Liver (tissue), 8 donors: ENCODE measurements at regions not wholly inside any gene's neighbourhood (a gene's known extent, or its start where the extent isn't known, plus 50 kb on each side); places are given as distances from the start of the nearest gene placed in this dataset.

ENCODE experiments used
- DNase-seq: peaks from one replicate; pipeline ENCODE4 v3.0.0-alpha.2; 2017; ENCODE audit warnings: low spot score
- H3K27ac ChIP-seq, 2 donors: one replicate each; pipeline ENCODE4 v1.7.0; 2013; ENCODE audit warnings: inconsistent platforms in 2 of 2, low read length in 2 of 2, control low read depth in 1 of 2, low read depth in 1 of 2, mild to moderate bottlenecking in 1 of 2
- H3K27me3 ChIP-seq, 4 donors: one replicate each; pipeline versions ENCODE4 v1.6.1 to v1.7.0; 2013; ENCODE audit warnings: low read length in 3 of 4, inconsistent platforms in 1 of 4, mild to moderate bottlenecking in 1 of 4, moderate library complexity in 1 of 4; ENCODE audit not compliant: control insufficient read depth in 4 of 4, insufficient read depth in 4 of 4
- H3K36me3 ChIP-seq, 4 donors: one replicate each; pipeline versions ENCODE4 v1.6.1 to v1.7.0; 2013; ENCODE audit warnings: low read length in 3 of 4, mild to moderate bottlenecking in 3 of 4, low read depth in 1 of 4, moderate library complexity in 1 of 4; ENCODE audit not compliant: control insufficient read depth in 4 of 4, insufficient read depth in 3 of 4
- H3K4me1 ChIP-seq, 4 donors: one replicate each; pipeline versions ENCODE4 v1.6.1 to v1.7.0; 2013; ENCODE audit warnings: low read length in 3 of 4, mild to moderate bottlenecking in 3 of 4, moderate library complexity in 1 of 4; ENCODE audit not compliant: control insufficient read depth in 4 of 4, insufficient read depth in 4 of 4
- H3K4me3 ChIP-seq, 3 donors: one replicate each; pipeline versions ENCODE4 v1.6.1 to v1.7.0; 2013; ENCODE audit warnings: low read length in 3 of 3, control low read depth in 1 of 3, low read depth in 1 of 3, mild to moderate bottlenecking in 1 of 3
- H3K9ac ChIP-seq, 2 donors: one replicate each; pipeline ENCODE4 v1.7.0; 2013; ENCODE audit warnings: low read length in 2 of 2, mild to moderate bottlenecking in 2 of 2, moderate library complexity in 2 of 2, control low read depth in 1 of 2, low read depth in 1 of 2
- H3K9me3 ChIP-seq, 4 donors: one replicate each; pipeline versions ENCODE4 v1.6.1 to v1.7.0; 2013; ENCODE audit warnings: low read length in 3 of 4; ENCODE audit not compliant: control insufficient read depth in 4 of 4
- EGR1 ChIP-seq, 2 donors: IDR thresholded peaks; 2 replicates each; pipeline ENCODE4 v1.6.1; 2016 to 2018; ENCODE audit warnings: antibody characterized with exemption in 2 of 2, low read depth in 2 of 2
- FOXA1 ChIP-seq: IDR thresholded peaks from 2 replicates; pipeline ENCODE4 v1.6.1; 2016; ENCODE audit warnings: antibody characterized with exemption
- FOXA2 ChIP-seq: IDR thresholded peaks from 2 replicates; pipeline ENCODE4 v1.6.1; 2016; ENCODE audit warnings: antibody characterized with exemption
- GABPA ChIP-seq, 2 donors: IDR thresholded peaks in 1 of 2; conservative IDR thresholded peaks in 1 of 2; 2 replicates each; pipeline ENCODE4 v1.6.1; 2016; ENCODE audit warnings: antibody characterized with exemption in 2 of 2, mild to moderate bottlenecking in 1 of 2, moderate library complexity in 1 of 2
- HNF4A ChIP-seq, 2 donors: conservative IDR thresholded peaks; 2 replicates each; pipeline ENCODE4 v1.6.1; 2016; ENCODE audit warnings: antibody characterized with exemption in 2 of 2, mild to moderate bottlenecking in 2 of 2
- HNF4G ChIP-seq: IDR thresholded peaks from 2 replicates; pipeline ENCODE4 v1.6.1; 2016; ENCODE audit warnings: antibody characterized with exemption
- JUND ChIP-seq, 2 donors: IDR thresholded peaks; 2 replicates each; pipeline ENCODE4 v1.6.1; 2016; ENCODE audit warnings: antibody characterized with exemption in 2 of 2
- NR2F2 ChIP-seq: IDR thresholded peaks from 2 replicates; pipeline ENCODE4 v1.6.1; 2016; ENCODE audit warnings: antibody characterized with exemption
- RAD21 ChIP-seq, 2 donors: IDR thresholded peaks; 2 replicates each; pipeline ENCODE4 v1.6.1; 2016; ENCODE audit warnings: antibody characterized with exemption in 2 of 2, mild to moderate bottlenecking in 2 of 2
- RXRA ChIP-seq, 2 donors: IDR thresholded peaks; 2 replicates each; pipeline ENCODE4 v1.6.1; 2017 to 2018; ENCODE audit warnings: antibody characterized with exemption in 2 of 2, mild to moderate bottlenecking in 1 of 2
- SP1 ChIP-seq: IDR thresholded peaks from 2 replicates; pipeline ENCODE4 v1.6.1; 2018; ENCODE audit warnings: antibody characterized with exemption, mild to moderate bottlenecking
- TAF1 ChIP-seq: conservative IDR thresholded peaks from 2 replicates; pipeline ENCODE4 v1.6.1; 2016; ENCODE audit warnings: antibody characterized with exemption, mild to moderate bottlenecking
- YY1 ChIP-seq: IDR thresholded peaks from 2 replicates; pipeline ENCODE4 v1.6.1; 2016; ENCODE audit warnings: antibody characterized with exemption, mild to moderate bottlenecking
- WGBS: extraction: QIAGEN DNeasy Blood & Tissue Kit; methylation state at CpG from one replicate; pipeline ENCODE4 v1.1.7; 2013; 5-methylcytosine and 5-hydroxymethylcytosine counted together
- TF ChIP-seq, protein P1 (sequence below): IDR thresholded peaks from 2 replicates; pipeline ENCODE4 v1.6.1; 2016; ENCODE audit warnings: antibody characterized with exemption
- TF ChIP-seq, protein P2 (sequence below): IDR thresholded peaks from 2 replicates; pipeline ENCODE4 v1.6.1; 2016; ENCODE audit warnings: antibody characterized with exemption
- TF ChIP-seq, protein P3 (sequence below): IDR thresholded peaks from 2 replicates; pipeline ENCODE4 v1.6.1; 2016; ENCODE audit warnings: antibody characterized with exemption
- TF ChIP-seq, protein P4 (sequence below): fragments of 150-350 bp; IDR thresholded peaks from 2 replicates; pipeline ENCODE4 v1.5.1; 2017; ENCODE audit warnings: improper control_type of control experiment, low read depth, low read length; ENCODE audit not compliant: missing input control
- TF ChIP-seq, protein P5 (sequence below): IDR thresholded peaks from 2 replicates; pipeline ENCODE4 v1.6.1; 2016; ENCODE audit warnings: antibody characterized with exemption, mild to moderate bottlenecking
- donor health status: healthy.
- donor health status: healthy.
- donor health status: healthy.
- donor health status: healthy.
- donor health status: healthy.

DNA sequence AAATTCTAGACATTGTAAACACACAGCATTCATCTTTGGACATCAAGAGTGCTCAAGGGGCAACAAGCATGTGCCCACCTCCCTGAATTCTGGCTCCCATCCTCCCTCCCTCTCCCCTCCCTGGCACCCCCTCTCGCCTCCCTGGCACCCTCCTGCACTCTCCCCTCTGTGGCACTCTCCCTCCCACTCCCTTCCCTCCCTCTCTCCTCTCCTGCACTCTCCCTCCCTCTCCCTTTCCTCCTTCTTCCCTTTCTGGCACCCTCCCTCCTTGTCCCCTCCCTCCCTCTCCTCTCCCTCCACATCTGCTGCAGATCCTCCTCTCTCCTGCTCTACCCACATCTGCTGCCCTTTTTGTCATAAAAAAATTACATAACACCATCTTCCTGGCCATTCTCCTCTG, 113.0 kb upstream of the SLC22A23 start:
- Histone ChIP-seq H3K27ac (no peak overlapping the region), H3K4me3 (no peak overlapping the region), H3K4me1 (no peaks in the 10 kb centered on the region), H3K9ac (no peak overlapping the region), H3K36me3 (no peaks in the 10 kb centered on the region), H3K9me3 (no peaks in the 10 kb centered on the region), H3K27me3 (no peaks in the 10 kb centered on the region)
- TF ChIP-seq GABPA (IDR thresholded peaks at IDR 0.05 in 1 of 2, conservative IDR thresholded peaks at IDR 0.05 in 1 of 2) (no peak), FOXA2 (no peak), YY1 (no peak), SP1 (no peak), JUND (IDR thresholded peaks at IDR 0.05) (no peak), EGR1 (IDR thresholded peaks at IDR 0.05; ENCODE audit: low read depth in 2 of 2) (no peak), HNF4A (conservative IDR thresholded peaks at IDR 0.05) (no peak), FOXA1 (no peak), HNF4G (no peak), RAD21 (IDR thresholded peaks at IDR 0.05) (no peak), TAF1 (no peak), NR2F2 (no peak), RXRA (IDR thresholded peaks at IDR 0.05) (no peak)
- TF ChIP-seq, protein P1, sequence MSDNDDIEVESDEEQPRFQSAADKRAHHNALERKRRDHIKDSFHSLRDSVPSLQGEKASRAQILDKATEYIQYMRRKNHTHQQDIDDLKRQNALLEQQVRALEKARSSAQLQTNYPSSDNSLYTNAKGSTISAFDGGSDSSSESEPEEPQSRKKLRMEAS = no peak
- TF ChIP-seq, protein P2, sequence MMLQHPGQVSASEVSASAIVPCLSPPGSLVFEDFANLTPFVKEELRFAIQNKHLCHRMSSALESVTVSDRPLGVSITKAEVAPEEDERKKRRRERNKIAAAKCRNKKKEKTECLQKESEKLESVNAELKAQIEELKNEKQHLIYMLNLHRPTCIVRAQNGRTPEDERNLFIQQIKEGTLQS = no peak
- TF ChIP-seq, protein P3, sequence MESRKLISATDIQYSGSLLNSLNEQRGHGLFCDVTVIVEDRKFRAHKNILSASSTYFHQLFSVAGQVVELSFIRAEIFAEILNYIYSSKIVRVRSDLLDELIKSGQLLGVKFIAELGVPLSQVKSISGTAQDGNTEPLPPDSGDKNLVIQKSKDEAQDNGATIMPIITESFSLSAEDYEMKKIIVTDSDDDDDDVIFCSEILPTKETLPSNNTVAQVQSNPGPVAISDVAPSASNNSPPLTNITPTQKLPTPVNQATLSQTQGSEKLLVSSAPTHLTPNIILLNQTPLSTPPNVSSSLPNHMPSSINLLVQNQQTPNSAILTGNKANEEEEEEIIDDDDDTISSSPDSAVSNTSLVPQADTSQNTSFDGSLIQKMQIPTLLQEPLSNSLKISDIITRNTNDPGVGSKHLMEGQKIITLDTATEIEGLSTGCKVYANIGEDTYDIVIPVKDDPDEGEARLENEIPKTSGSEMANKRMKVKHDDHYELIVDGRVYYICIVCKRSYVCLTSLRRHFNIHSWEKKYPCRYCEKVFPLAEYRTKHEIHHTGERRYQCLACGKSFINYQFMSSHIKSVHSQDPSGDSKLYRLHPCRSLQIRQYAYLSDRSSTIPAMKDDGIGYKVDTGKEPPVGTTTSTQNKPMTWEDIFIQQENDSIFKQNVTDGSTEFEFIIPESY = no peak
- TF ChIP-seq, protein P4, sequence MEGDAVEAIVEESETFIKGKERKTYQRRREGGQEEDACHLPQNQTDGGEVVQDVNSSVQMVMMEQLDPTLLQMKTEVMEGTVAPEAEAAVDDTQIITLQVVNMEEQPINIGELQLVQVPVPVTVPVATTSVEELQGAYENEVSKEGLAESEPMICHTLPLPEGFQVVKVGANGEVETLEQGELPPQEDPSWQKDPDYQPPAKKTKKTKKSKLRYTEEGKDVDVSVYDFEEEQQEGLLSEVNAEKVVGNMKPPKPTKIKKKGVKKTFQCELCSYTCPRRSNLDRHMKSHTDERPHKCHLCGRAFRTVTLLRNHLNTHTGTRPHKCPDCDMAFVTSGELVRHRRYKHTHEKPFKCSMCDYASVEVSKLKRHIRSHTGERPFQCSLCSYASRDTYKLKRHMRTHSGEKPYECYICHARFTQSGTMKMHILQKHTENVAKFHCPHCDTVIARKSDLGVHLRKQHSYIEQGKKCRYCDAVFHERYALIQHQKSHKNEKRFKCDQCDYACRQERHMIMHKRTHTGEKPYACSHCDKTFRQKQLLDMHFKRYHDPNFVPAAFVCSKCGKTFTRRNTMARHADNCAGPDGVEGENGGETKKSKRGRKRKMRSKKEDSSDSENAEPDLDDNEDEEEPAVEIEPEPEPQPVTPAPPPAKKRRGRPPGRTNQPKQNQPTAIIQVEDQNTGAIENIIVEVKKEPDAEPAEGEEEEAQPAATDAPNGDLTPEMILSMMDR = no peak
- TF ChIP-seq, protein P5, sequence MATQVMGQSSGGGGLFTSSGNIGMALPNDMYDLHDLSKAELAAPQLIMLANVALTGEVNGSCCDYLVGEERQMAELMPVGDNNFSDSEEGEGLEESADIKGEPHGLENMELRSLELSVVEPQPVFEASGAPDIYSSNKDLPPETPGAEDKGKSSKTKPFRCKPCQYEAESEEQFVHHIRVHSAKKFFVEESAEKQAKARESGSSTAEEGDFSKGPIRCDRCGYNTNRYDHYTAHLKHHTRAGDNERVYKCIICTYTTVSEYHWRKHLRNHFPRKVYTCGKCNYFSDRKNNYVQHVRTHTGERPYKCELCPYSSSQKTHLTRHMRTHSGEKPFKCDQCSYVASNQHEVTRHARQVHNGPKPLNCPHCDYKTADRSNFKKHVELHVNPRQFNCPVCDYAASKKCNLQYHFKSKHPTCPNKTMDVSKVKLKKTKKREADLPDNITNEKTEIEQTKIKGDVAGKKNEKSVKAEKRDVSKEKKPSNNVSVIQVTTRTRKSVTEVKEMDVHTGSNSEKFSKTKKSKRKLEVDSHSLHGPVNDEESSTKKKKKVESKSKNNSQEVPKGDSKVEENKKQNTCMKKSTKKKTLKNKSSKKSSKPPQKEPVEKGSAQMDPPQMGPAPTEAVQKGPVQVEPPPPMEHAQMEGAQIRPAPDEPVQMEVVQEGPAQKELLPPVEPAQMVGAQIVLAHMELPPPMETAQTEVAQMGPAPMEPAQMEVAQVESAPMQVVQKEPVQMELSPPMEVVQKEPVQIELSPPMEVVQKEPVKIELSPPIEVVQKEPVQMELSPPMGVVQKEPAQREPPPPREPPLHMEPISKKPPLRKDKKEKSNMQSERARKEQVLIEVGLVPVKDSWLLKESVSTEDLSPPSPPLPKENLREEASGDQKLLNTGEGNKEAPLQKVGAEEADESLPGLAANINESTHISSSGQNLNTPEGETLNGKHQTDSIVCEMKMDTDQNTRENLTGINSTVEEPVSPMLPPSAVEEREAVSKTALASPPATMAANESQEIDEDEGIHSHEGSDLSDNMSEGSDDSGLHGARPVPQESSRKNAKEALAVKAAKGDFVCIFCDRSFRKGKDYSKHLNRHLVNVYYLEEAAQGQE = no peak
- 81% methylated on average over 1 of the region's 1 CpG for WGBS
- no peak for DNase-seq
